Nucleus accumbens (tissue), 56 donors: ENCODE measurements at regions not wholly inside any gene's neighbourhood (a gene's known extent, or its start where the extent isn't known, plus 50 kb on each side); places are given as distances from the start of the nearest gene placed in this dataset.
"Not testable (repeated sequence)": the region's sequence is repeated elsewhere in the genome, so short reads cannot be mapped to it uniquely, and the experiment has no call there.

Experiments
- DNase-seq, 56 donors: peaks; one replicate each; lab custom pipeline; 2025; lab: John Stamatoyannopoulos, UW

GRCh38 chr2:166750624-166751023 is 137.7 kb upstream of the XIRP2 start:
- no peak for DNase-seq

- not testable (repeated sequence) for DNase-seq
These were observed 144.2 kb upstream of the XIRP2 start for GRCh38 chr2:166744117-166744516.

GRCh38 chr2:166743482-166743881 is 144.8 kb upstream of the XIRP2 start:
- not testable (repeated sequence) for DNase-seq

GRCh38 chr2:166727095-166727494 is 161.2 kb upstream of the XIRP2 start:
- no peak for DNase-seq

GRCh38 chr2:166725927-166726924 is 162.1 kb upstream of the XIRP2 start:
- no peak for DNase-seq

- DNase-seq = no peak
These were observed 171.3 kb upstream of the XIRP2 start for GRCh38 chr2:166716968-166717367.

GRCh38 chr2:166700079-166700478 is 188.2 kb upstream of the XIRP2 start:
- DNase-seq = no peak

- DNase-seq = no peak
These were observed 193.1 kb upstream of the XIRP2 start for GRCh38 chr2:166695154-166695553.

- DNase-seq = not testable (repeated sequence)
These were observed 192.0 kb upstream of the SCN7A start for GRCh38 chr2:166686057-166686456.

GRCh38 chr2:166677996-166678395 is 183.9 kb upstream of the SCN7A start:
- DNase-seq = no peak

- DNase-seq = no peak
These were observed 182.7 kb upstream of the SCN7A start for GRCh38 chr2:166676716-166677115.

GRCh38 chr2:166675553-166675952 is 181.5 kb upstream of the SCN7A start:
- DNase-seq = no peak

- DNase-seq = no peak
These were observed 179.9 kb upstream of the SCN7A start for GRCh38 chr2:166673986-166674385.

- no peak for DNase-seq
These were observed 177.8 kb upstream of the SCN7A start for GRCh38 chr2:166671801-166672200.

- DNase-seq = no peak
These were observed 177.2 kb upstream of the SCN7A start for GRCh38 chr2:166671235-166671634.

- no peak for DNase-seq
These were observed 172.2 kb upstream of the SCN7A start for GRCh38 chr2:166665991-166666940.

GRCh38 chr2:166661824-166662223 is 167.8 kb upstream of the SCN7A start:
- DNase-seq = no peak

GRCh38 chr2:166661391-166661790 is 167.3 kb upstream of the SCN7A start:
- DNase-seq = no peak

- DNase-seq = no peak
These were observed 164.9 kb upstream of the SCN7A start for GRCh38 chr2:166658901-166659300.

- DNase-seq = no peak
These were observed 159.2 kb upstream of the SCN7A start for GRCh38 chr2:166653185-166653813.

GRCh38 chr2:166651991-166652390 is 157.9 kb upstream of the SCN7A start:
- DNase-seq = no peak
